ENCODE measurements at regions not wholly inside any gene's neighbourhood (a gene's known extent, or its start where the extent isn't known, plus 50 kb on each side); places are given as distances from the start of the nearest gene placed in this dataset.

GRCh38 chr2:18925296-18925695 is 335.9 kb upstream of the NT5C1B start:
- H3K9me3 ChIP-seq = no peaks in the 10 kb centered on the region
- H3K27ac ChIP-seq = peak overlapping the region in 1 of 4 donors; percentile 8
- TF ChIP-seq EP300 (IDR thresholded peaks at IDR 0.05; ENCODE audit: low read depth) = no peak
- TF ChIP-seq, protein P1, sequence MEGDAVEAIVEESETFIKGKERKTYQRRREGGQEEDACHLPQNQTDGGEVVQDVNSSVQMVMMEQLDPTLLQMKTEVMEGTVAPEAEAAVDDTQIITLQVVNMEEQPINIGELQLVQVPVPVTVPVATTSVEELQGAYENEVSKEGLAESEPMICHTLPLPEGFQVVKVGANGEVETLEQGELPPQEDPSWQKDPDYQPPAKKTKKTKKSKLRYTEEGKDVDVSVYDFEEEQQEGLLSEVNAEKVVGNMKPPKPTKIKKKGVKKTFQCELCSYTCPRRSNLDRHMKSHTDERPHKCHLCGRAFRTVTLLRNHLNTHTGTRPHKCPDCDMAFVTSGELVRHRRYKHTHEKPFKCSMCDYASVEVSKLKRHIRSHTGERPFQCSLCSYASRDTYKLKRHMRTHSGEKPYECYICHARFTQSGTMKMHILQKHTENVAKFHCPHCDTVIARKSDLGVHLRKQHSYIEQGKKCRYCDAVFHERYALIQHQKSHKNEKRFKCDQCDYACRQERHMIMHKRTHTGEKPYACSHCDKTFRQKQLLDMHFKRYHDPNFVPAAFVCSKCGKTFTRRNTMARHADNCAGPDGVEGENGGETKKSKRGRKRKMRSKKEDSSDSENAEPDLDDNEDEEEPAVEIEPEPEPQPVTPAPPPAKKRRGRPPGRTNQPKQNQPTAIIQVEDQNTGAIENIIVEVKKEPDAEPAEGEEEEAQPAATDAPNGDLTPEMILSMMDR (IDR thresholded peaks at IDR 0.05) = no peak
- TF ChIP-seq POLR2AphosphoS5 (IDR thresholded peaks at IDR 0.05) = no peak
- TF ChIP-seq POLR2A (IDR thresholded peaks at IDR 0.05) = no peak
- H3K27me3 ChIP-seq = no peaks in the 10 kb centered on the region
- in situ Hi-C loops (cut with MboI; ENCODE audit: low pct_ligation_motif_present in 1 of 4, low pct_unique_long_range_greater_than_20kb in 1 of 4, low sequenced_read_pairs in 3 of 4) = no loop called here
- H3K4me3 ChIP-seq = no peak overlapping the region
- intact Hi-C loops (cut with DNase I; ENCODE audit: low total_unique reads) = no loop called here
- H3K4me1 ChIP-seq = peaks cover 0 to 9% (median 3%) of the 10 kb centered on the region in 4 donors
- no peaks in the 10 kb centered on the region for H3K36me3 ChIP-seq
- no peak for DNase-seq
- WGBS, 2 donors (ENCODE audit: low coverage in 1 of 2) = 62 to 65% methylated on average over 1 to 2 of the region's 2 CpGs

DNA sequence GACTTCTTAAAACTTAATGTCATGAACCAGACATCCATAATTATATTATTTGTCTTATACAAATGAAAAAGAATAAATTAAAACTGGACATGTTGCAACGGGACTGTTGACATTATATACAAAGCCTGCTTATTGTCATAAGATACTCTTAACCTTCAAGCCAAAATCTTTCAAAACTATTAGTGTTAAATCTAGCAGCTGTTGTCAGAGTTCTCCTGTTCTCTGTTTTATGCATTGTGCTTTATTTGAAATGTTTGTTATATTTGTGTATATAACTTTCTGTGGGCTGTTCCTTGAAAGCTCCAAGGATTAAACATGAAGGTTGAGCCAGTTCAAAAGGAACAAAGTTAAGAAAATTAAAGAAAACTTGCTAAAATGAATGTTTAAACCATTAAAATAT is 335.5 kb upstream of the NT5C1B start:
- TF ChIP-seq POLR2A (IDR thresholded peaks at IDR 0.05) (no peak), EP300 (IDR thresholded peaks at IDR 0.05; ENCODE audit: low read depth) (no peak), POLR2AphosphoS5 (IDR thresholded peaks at IDR 0.05) (peak in 2 of 3 donors; percentile 40 to 42)
- TF ChIP-seq, protein P1 (IDR thresholded peaks at IDR 0.05) = no peak
- Histone ChIP-seq H3K9me3 (no peaks in the 10 kb centered on the region), H3K27me3 (no peaks in the 10 kb centered on the region), H3K27ac (peak overlapping the region in 1 of 4 donors; percentile 8), H3K4me1 (peaks cover 0 to 9% (median 3%) of the 10 kb centered on the region in 4 donors), H3K36me3 (no peaks in the 10 kb centered on the region), H3K4me3 (no peak overlapping the region)
- in situ Hi-C loops (cut with MboI; ENCODE audit: low pct_ligation_motif_present in 1 of 4, low pct_unique_long_range_greater_than_20kb in 1 of 4, low sequenced_read_pairs in 3 of 4) = no loop called here
- intact Hi-C loops (cut with DNase I; ENCODE audit: low total_unique reads) = no loop called here
- 42 to 60% methylated on average over 1 of the region's 1 CpG for WGBS, 2 donors (ENCODE audit: low coverage in 1 of 2)
- no peak for DNase-seq

DNA sequence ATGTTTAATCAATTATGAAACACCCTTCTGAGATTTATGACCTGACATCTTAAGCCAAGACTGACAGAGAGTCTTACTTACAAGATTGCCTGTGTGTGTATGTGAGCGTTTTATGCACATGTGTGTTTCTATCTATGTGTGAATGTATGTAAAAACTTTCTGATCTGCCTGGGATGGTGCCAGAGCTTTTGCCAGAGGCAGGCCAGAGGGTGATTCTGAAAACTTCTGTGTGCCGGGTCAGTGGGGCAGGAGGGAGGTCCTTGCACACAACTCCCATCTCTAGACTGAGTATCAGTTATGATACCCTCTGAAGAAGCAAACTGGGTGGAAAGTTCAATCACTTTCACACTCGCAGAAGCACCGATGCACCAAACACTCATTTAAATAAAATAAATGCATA is 335.0 kb upstream of the NT5C1B start:
- DNase-seq = no peak
- Histone ChIP-seq H3K27ac (no peak overlapping the region), H3K4me1 (peaks cover 0 to 9% (median 3%) of the 10 kb centered on the region in 4 donors), H3K36me3 (no peaks in the 10 kb centered on the region), H3K4me3 (no peak overlapping the region), H3K9me3 (no peaks in the 10 kb centered on the region), H3K27me3 (no peaks in the 10 kb centered on the region)
- intact Hi-C loops (cut with DNase I; ENCODE audit: low total_unique reads) = no loop called here
- TF ChIP-seq, protein P1 (IDR thresholded peaks at IDR 0.05) = no peak
- in situ Hi-C loops (cut with MboI; ENCODE audit: low pct_ligation_motif_present in 1 of 4, low pct_unique_long_range_greater_than_20kb in 1 of 4, low sequenced_read_pairs in 3 of 4) = no loop called here
- WGBS, 2 donors (ENCODE audit: low coverage in 1 of 2) = 58 to 73% methylated on average over 4 of the region's 4 CpGs

DNA sequence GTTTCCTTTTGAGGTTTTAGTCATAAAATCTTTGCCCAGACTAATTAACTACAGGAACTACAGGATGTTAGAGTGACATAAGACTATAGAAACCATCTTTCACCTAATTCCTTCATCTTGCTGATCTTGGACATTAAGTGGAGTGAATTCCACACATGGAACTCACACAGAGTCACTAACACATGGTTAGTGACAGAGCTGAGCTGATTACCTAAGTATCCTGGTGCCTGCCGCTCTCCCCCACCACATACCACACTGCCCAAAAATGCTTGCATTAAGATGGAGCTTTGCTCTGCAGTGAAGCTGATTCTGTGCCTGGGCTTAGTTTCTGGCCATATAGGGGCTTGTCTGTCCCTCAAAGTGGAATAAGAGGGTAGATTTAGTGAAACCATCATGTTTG is 332.9 kb upstream of the NT5C1B start:
- TF ChIP-seq, protein P1 (IDR thresholded peaks at IDR 0.05) = no peak
- TF ChIP-seq EP300 (IDR thresholded peaks at IDR 0.05; ENCODE audit: low read depth) (no peak), POLR2AphosphoS5 (IDR thresholded peaks at IDR 0.05) (no peak), POLR2A (IDR thresholded peaks at IDR 0.05) (no peak)
- Histone ChIP-seq H3K27me3 (no peaks in the 10 kb centered on the region), H3K4me3 (no peak overlapping the region), H3K36me3 (no peaks in the 10 kb centered on the region), H3K4me1 (peaks cover 0 to 9% (median 3%) of the 10 kb centered on the region in 4 donors), H3K27ac (no peak overlapping the region), H3K9me3 (no peaks in the 10 kb centered on the region)
- intact Hi-C loops (cut with DNase I; ENCODE audit: low total_unique reads) = no loop called here
- in situ Hi-C loops (cut with MboI; ENCODE audit: low pct_ligation_motif_present in 1 of 4, low pct_unique_long_range_greater_than_20kb in 1 of 4, low sequenced_read_pairs in 3 of 4) = no loop called here
- DNase-seq = no peak
- 86 to 100% methylated on average over 1 of the region's 1 CpG for whole genome bisulfite sequencing, 2 donors (ENCODE audit: low coverage in 1 of 2)
